Liver (tissue), 3 donors: ENCODE measurements at regions not wholly inside any gene's neighbourhood (a gene's known extent, or its start where the extent isn't known, plus 50 kb on each side); places are given as distances from the start of the nearest gene placed in this dataset.

Experiments
- CTCF ChIP-seq: fragments of 150-350 bp; IDR thresholded peaks from 2 replicates; pipeline ENCODE4 v1.5.1; 2017; ENCODE audit warnings: improper control_type of control experiment, low read depth, low read length; ENCODE audit not compliant: missing input control
- EGR1 ChIP-seq, 2 donors: IDR thresholded peaks; 2 replicates each; pipeline ENCODE4 v1.6.1; 2016 to 2018; ENCODE audit warnings: antibody characterized with exemption in 2 of 2, low read depth in 2 of 2
- FOXA1 ChIP-seq: IDR thresholded peaks from 2 replicates; pipeline ENCODE4 v1.6.1; 2016; ENCODE audit warnings: antibody characterized with exemption
- HNF4A ChIP-seq, 2 donors: conservative IDR thresholded peaks; 2 replicates each; pipeline ENCODE4 v1.6.1; 2016; ENCODE audit warnings: antibody characterized with exemption in 2 of 2, mild to moderate bottlenecking in 2 of 2
- JUND ChIP-seq, 2 donors: IDR thresholded peaks; 2 replicates each; pipeline ENCODE4 v1.6.1; 2016; ENCODE audit warnings: antibody characterized with exemption in 2 of 2
- MAX ChIP-seq: IDR thresholded peaks from 2 replicates; pipeline ENCODE4 v1.6.1; 2016; ENCODE audit warnings: antibody characterized with exemption
- RAD21 ChIP-seq, 2 donors: IDR thresholded peaks; 2 replicates each; pipeline ENCODE4 v1.6.1; 2016; ENCODE audit warnings: antibody characterized with exemption in 2 of 2, mild to moderate bottlenecking in 2 of 2
- REST ChIP-seq: IDR thresholded peaks from 2 replicates; pipeline ENCODE4 v1.6.1; 2016; ENCODE audit warnings: antibody characterized with exemption, mild to moderate bottlenecking
- SP1 ChIP-seq: IDR thresholded peaks from 2 replicates; pipeline ENCODE4 v1.6.1; 2018; ENCODE audit warnings: antibody characterized with exemption, mild to moderate bottlenecking
- TAF1 ChIP-seq: conservative IDR thresholded peaks from 2 replicates; pipeline ENCODE4 v1.6.1; 2016; ENCODE audit warnings: antibody characterized with exemption, mild to moderate bottlenecking
- YY1 ChIP-seq: IDR thresholded peaks from 2 replicates; pipeline ENCODE4 v1.6.1; 2016; ENCODE audit warnings: antibody characterized with exemption, mild to moderate bottlenecking
- donor health status: healthy.
- donor health status: healthy.

DNA sequence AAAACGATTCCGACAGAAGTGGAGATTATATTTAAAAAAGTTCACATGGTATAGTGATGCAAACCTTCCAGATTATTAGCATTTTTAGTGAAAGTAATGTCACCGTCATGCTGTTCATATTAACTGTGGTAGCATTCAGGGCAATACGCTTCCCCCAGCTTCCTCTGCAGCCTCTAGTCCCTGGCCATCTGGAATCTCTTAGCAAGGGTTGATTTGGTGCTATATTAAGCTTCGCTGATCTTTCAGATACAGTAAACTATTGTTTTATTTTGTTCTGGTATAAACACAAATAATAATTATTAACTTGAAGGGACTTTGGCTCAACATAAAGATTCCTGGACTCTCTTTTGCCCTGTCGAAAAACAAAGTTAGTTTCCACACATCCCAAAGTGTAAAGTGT, 1080.5 kb upstream of the TENM3 start:
- TF ChIP-seq YY1 (no peak), MAX (no peak), CTCF (no peak), TAF1 (no peak), FOXA1 (no peak), REST (no peak), SP1 (no peak), RAD21 (IDR thresholded peaks at IDR 0.05) (no peak), JUND (IDR thresholded peaks at IDR 0.05) (no peak), HNF4A (conservative IDR thresholded peaks at IDR 0.05) (no peak), EGR1 (IDR thresholded peaks at IDR 0.05; ENCODE audit: low read depth in 2 of 2) (no peak)
